H1 (cell line): ENCODE measurements at regions not wholly inside any gene's neighbourhood (a gene's known extent, or its start where the extent isn't known, plus 50 kb on each side); places are given as distances from the start of the nearest gene placed in this dataset.

Experiments
- CTCF ChIA-PET: fragments of 300-600 bp; sonication (Branson Sonifier 250); formaldehyde crosslinking; loops from one replicate; lab custom pipeline; 2021; ENCODE audit not compliant: partially characterized antibody; lab: Charles Lee
- POLR2A ChIA-PET: fragments of 300-600 bp; sonication (Branson Sonifier 250); formaldehyde crosslinking; loops from one replicate; lab custom pipeline; 2021; ENCODE audit warnings: inconsistent platforms; ENCODE audit not compliant: partially characterized antibody; lab: Charles Lee
- DNase-seq, 2 experiments: peaks; one replicate each; pipeline versions ENCODE4 v3.0.0 to v3.0.0-alpha.2; 2010 to 2022; ENCODE audit warnings: low spot score in 2 of 2, low read depth in 1 of 2, mixed read lengths in 1 of 2
- FAIRE-seq: peaks from 2 replicates; lab custom pipeline; 2011; peaks lifted over from hg19 to GRCh38; lab: Jason Lieb, UNC
- H2AFZ ChIP-seq: 2 replicates; pipeline ENCODE4 v1.8.1; 2012; ENCODE audit warnings: low read length, inconsistent platforms
- H2AK5ac ChIP-seq: 2 replicates; pipeline ENCODE4 v1.6.1; 2013; ENCODE audit warnings: low read depth, low read length
- H2BK120ac ChIP-seq: replicated peaks from 2 replicates; pipeline ENCODE3; 2013; ENCODE audit warnings: low read depth, low read length, inconsistent platforms
- H2BK12ac ChIP-seq: 2 replicates; pipeline ENCODE4 v1.6.1; 2013; ENCODE audit warnings: low read depth, low read length
- H2BK15ac ChIP-seq: 2 replicates; pipeline ENCODE4 v1.6.1; 2013; ENCODE audit warnings: low read length
- H2BK20ac ChIP-seq: 2 replicates; pipeline ENCODE4 v1.6.1; 2013; ENCODE audit warnings: low read length
- H2BK5ac ChIP-seq: 2 replicates; pipeline ENCODE4 v1.6.1; 2013; ENCODE audit warnings: low read depth, low read length
- H3K14ac ChIP-seq: 2 replicates; pipeline ENCODE4 v1.6.1; 2013; ENCODE audit warnings: inconsistent platforms; ENCODE audit not compliant: insufficient read length
- H3K18ac ChIP-seq: 2 replicates; pipeline ENCODE4 v1.6.1; 2013; ENCODE audit warnings: low read length; ENCODE audit errors: extremely low read depth
- H3K23ac ChIP-seq: 2 replicates; pipeline ENCODE4 v1.6.1; 2013; ENCODE audit warnings: inconsistent platforms; ENCODE audit not compliant: insufficient read length
- H3K23me2 ChIP-seq: 2 replicates; pipeline ENCODE4 v1.6.1; 2013; ENCODE audit warnings: low read depth, low read length
- H3K27ac ChIP-seq: 2 replicates; pipeline ENCODE4 v1.6.1; 2011; ENCODE audit warnings: low read depth, low read length, inconsistent platforms
- H3K27me3 ChIP-seq, 4 experiments: replicated peaks in 1 of 4; 1 replicate in 1 of 4; 2 replicates in 3 of 4; pipeline versions ENCODE4 v1.6.1 to v1.8.1; 2011 to 2013; ENCODE audit warnings: low read length in 3 of 4, mild to moderate bottlenecking in 3 of 4, inconsistent platforms in 2 of 4, mixed read lengths in 2 of 4, moderate library complexity in 1 of 4; ENCODE audit not compliant: control insufficient read depth in 3 of 4, insufficient read depth in 3 of 4; ENCODE audit errors: extremely low read depth in 1 of 4
- H3K36me3 ChIP-seq, 4 experiments: 2 replicates each; pipeline versions ENCODE4 v1.6.1 to v1.8.1; 2011 to 2013; ENCODE audit warnings: mild to moderate bottlenecking in 4 of 4, low read length in 3 of 4, moderate library complexity in 2 of 4, control low read depth in 1 of 4, inconsistent platforms in 1 of 4; ENCODE audit not compliant: insufficient read depth in 4 of 4, control insufficient read depth in 2 of 4
- H3K4ac ChIP-seq: replicated peaks from 2 replicates; pipeline ENCODE3; 2013; ENCODE audit warnings: low read length, low read depth, mixed read lengths, inconsistent platforms; ENCODE audit not compliant: insufficient read length
- H3K4me1 ChIP-seq, 4 experiments: replicated peaks in 1 of 4; 1 replicate in 1 of 4; 2 replicates in 3 of 4; pipeline versions ENCODE4 v1.6.1 to v1.8.1; 2011 to 2013; ENCODE audit warnings: low read length in 3 of 4, inconsistent platforms in 2 of 4, mixed read lengths in 1 of 4; ENCODE audit not compliant: insufficient read depth in 4 of 4, control insufficient read depth in 3 of 4
- H3K4me2 ChIP-seq, 2 experiments: 2 replicates each; pipeline versions ENCODE4 v1.6.1 to v1.8.1; 2011 to 2013; ENCODE audit warnings: low read depth in 2 of 2, low read length in 2 of 2, control low read depth in 1 of 2, inconsistent platforms in 1 of 2, mild to moderate bottlenecking in 1 of 2; ENCODE audit not compliant: insufficient read depth in 1 of 2
- H3K4me3 ChIP-seq, 4 experiments: fragments of 200-600, 300-600 bp in 1 of 4; sonication (generic), shearing (Covaris generic), sonication (Bioruptor Twin) in 1 of 4; 2 replicates each; pipeline versions ENCODE4 v1.5.1 to v1.8.1; 2011 to 2016; ENCODE audit warnings: low read length in 4 of 4, low read depth in 3 of 4, control low read depth in 2 of 4, inconsistent platforms in 2 of 4, mild to moderate bottlenecking in 2 of 4, mixed read lengths in 1 of 4, moderate library complexity in 1 of 4; ENCODE audit not compliant: insufficient read depth in 2 of 4; ENCODE audit errors: extremely low read depth in 1 of 4
- H3K56ac ChIP-seq: replicated peaks from 2 replicates; pipeline ENCODE3; 2013; ENCODE audit warnings: low read depth, mild to moderate bottlenecking, mixed read lengths, low read length, inconsistent platforms; ENCODE audit not compliant: insufficient read length
- H3K79me1 ChIP-seq: 2 replicates; pipeline ENCODE4 v1.6.1; 2013; ENCODE audit warnings: low read depth, low read length, control low read depth
- H3K79me2 ChIP-seq, 2 experiments: 2 replicates each; pipeline versions ENCODE4 v1.6.1 to v1.8.1; 2012 to 2013; ENCODE audit warnings: low read length in 2 of 2, mild to moderate bottlenecking in 2 of 2, inconsistent platforms in 1 of 2; ENCODE audit not compliant: insufficient read depth in 2 of 2, control insufficient read depth in 1 of 2
- H3K9ac ChIP-seq, 4 experiments: replicated peaks in 1 of 4; 1 replicate in 1 of 4; 2 replicates in 3 of 4; pipeline versions ENCODE4 v1.6.1 to v1.8.1; 2011 to 2013; ENCODE audit warnings: low read depth in 3 of 4, low read length in 3 of 4, control low read depth in 2 of 4, mild to moderate bottlenecking in 2 of 4, moderate library complexity in 2 of 4, inconsistent platforms in 1 of 4; ENCODE audit errors: extremely low read depth in 1 of 4
- H3K9me3 ChIP-seq, 2 experiments: 2 replicates each; pipeline versions ENCODE4 v1.6.1 to v1.8.1; 2012 to 2013; ENCODE audit warnings: mild to moderate bottlenecking in 2 of 2, moderate library complexity in 2 of 2, control low read depth in 1 of 2, inconsistent platforms in 1 of 2, low read depth in 1 of 2, low read length in 1 of 2, mixed read lengths in 1 of 2; ENCODE audit not compliant: insufficient read depth in 2 of 2
- H4K20me1 ChIP-seq, 2 experiments: replicated peaks in 1 of 2; 2 replicates each; pipeline versions ENCODE3 to v1.8.1; 2011 to 2013; ENCODE audit warnings: inconsistent platforms in 2 of 2, low read length in 2 of 2, mild to moderate bottlenecking in 1 of 2; ENCODE audit not compliant: insufficient read depth in 2 of 2, control insufficient read depth in 1 of 2
- H4K5ac ChIP-seq: 2 replicates; pipeline ENCODE4 v1.6.1; 2013; ENCODE audit warnings: low read length, low read depth, mixed read lengths, inconsistent platforms; ENCODE audit not compliant: insufficient read length
- H4K8ac ChIP-seq: 2 replicates; pipeline ENCODE4 v1.8.0; 2013; ENCODE audit warnings: mild to moderate bottlenecking, moderate library complexity, low read length, inconsistent platforms; ENCODE audit not compliant: insufficient read depth; ENCODE audit errors: extremely low read depth
- H4K91ac ChIP-seq: replicated peaks from 2 replicates; pipeline ENCODE3; 2013; ENCODE audit warnings: low read length, mixed read lengths, inconsistent platforms; ENCODE audit not compliant: insufficient read length
- BACH1 ChIP-seq: IDR thresholded peaks from 2 replicates; pipeline ENCODE4 v1.6.1; 2012; ENCODE audit warnings: low read length, improper control_type of control experiment
- KDM1A ChIP-seq: fragments of 200-600, 300-600 bp; sonication (generic); IDR thresholded peaks from 2 replicates; pipeline ENCODE4 v1.7.1; 2016; ENCODE audit warnings: mild to moderate bottlenecking, low read length, borderline replicate concordance
- RBBP5 ChIP-seq: IDR thresholded peaks from 2 replicates; pipeline ENCODE4 v1.7.1; 2012; ENCODE audit warnings: low read depth, mild to moderate bottlenecking, inconsistent platforms, low read length, moderate library complexity, borderline replicate concordance
- TAF1 ChIP-seq: IDR thresholded peaks from 2 replicates; pipeline ENCODE4 v1.6.1; 2011; ENCODE audit warnings: mild to moderate bottlenecking, low read depth, low read length
- TCF12 ChIP-seq: IDR thresholded peaks from 2 replicates; pipeline ENCODE4 v1.6.1; 2011; ENCODE audit warnings: low read depth, mild to moderate bottlenecking, low read length
- ZNF274 ChIP-seq: IDR thresholded peaks from 2 replicates; pipeline ENCODE4 v1.7.0; 2012; ENCODE audit warnings: low read length, borderline replicate concordance; ENCODE audit errors: extremely low read depth
- WGBS, 2 experiments: shearing (Covaris generic) in 1 of 2; methylation state at CpG; one replicate each; pipeline versions ENCODE4 v1.1.6 to v1.1.7; 2013 to 2015; ENCODE audit warnings: low lambda C conversion rate in 2 of 2, mixed read lengths in 2 of 2, inconsistent platforms in 1 of 2, low coverage in 1 of 2, missing lambda C conversion rate in 1 of 2; ENCODE audit not compliant: insufficient replicate concordance in 2 of 2, insufficient coverage in 1 of 2, insufficient read length in 1 of 2; ENCODE audit errors: extremely low coverage in 1 of 2, missing lambda C conversion rate in 1 of 2; 5-methylcytosine and 5-hydroxymethylcytosine counted together

DNA sequence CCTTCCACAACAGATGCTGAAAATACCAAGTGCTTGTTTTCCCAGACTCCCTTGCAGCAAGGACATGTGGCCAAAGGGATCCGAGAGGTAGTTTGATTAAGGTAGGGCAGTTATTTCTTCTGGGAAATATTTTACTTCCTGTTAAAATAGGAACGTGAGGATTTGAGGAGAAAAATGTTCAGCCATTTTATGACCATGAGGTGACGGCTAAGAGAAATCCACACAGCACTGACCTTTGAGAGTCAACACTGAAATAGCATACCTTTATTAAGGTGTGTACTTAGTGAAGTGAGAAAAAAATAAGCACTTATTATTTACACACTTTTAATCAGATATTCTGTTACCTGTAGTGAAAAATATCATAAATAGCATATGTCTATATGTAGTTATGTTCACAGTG lies 133.9 kb downstream of the PPP1R3A start:
- Histone ChIP-seq H3K9ac (no peak overlapping the region), H2BK15ac (no peak overlapping the region), H2AK5ac (no peak overlapping the region), H4K5ac (no peak overlapping the region), H3K18ac (no peak overlapping the region), H3K9me3 (no peaks in the 10 kb centered on the region), H2BK5ac (no peak overlapping the region), H3K27ac (no peak overlapping the region), H3K4me3 (no peak overlapping the region), H3K4ac (no peak overlapping the region), H2BK12ac (no peak overlapping the region), H3K14ac (no peak overlapping the region), H3K79me1 (no peaks in the 10 kb centered on the region), H2BK120ac (no peak overlapping the region), H3K23me2 (no peaks in the 10 kb centered on the region), H3K23ac (no peak overlapping the region), H3K56ac (no peak overlapping the region), H4K8ac (no peak overlapping the region), H2AFZ (no peak overlapping the region), H3K27me3 (no peaks in the 10 kb centered on the region), H3K4me1 (no peaks in the 10 kb centered on the region), H4K91ac (no peak overlapping the region), H3K79me2 (no peaks in the 10 kb centered on the region), H2BK20ac (no peak overlapping the region), H3K36me3 (no peaks in the 10 kb centered on the region), H3K4me2 (no peak overlapping the region), H4K20me1 (no peaks in the 10 kb centered on the region)
- CTCF ChIA-PET = no interaction called here
- FAIRE-seq = no peak
- POLR2A ChIA-PET = no interaction called here
- WGBS, 2 experiments = 99% methylated on average over 3 of the region's 3 CpGs; no CpG with 5 or more reads in 1 of the 2 experiments
- no peak for DNase-seq
- TF ChIP-seq TAF1 = no peak
- TF ChIP-seq RBBP5 = no peak
- no peak for TF ChIP-seq TCF12
- TF ChIP-seq KDM1A = no peak
- TF ChIP-seq ZNF274 = no peak
- no peak for TF ChIP-seq BACH1
